HCT116 (cell line): ENCODE measurements at regions not wholly inside any gene's neighbourhood (a gene's known extent, or its start where the extent isn't known, plus 50 kb on each side); places are given as distances from the start of the nearest gene placed in this dataset.

ENCODE experiments used
- ATAC-seq: fragments of 200-7000 bp; cut with Tn5 transposase; 2 replicates; pipeline ENCODE4 v1.9.1; 2020; ENCODE audit warnings: mild to moderate bottlenecking, moderate library complexity
- BruUV-seq: library from RNA; stranded (reverse); fragments of 400-500 nt; replicated peaks from 2 replicates; lab custom pipeline; 2021; lab: Mats Ljungman, UMichigan
- CTCF ChIA-PET: fragments of 300-600 bp; sonication (Branson Sonifier 250); formaldehyde crosslinking; loops from one replicate; lab custom pipeline; 2021; ENCODE audit warnings: antibody characterized with exemption; lab: Charles Lee
- POLR2A ChIA-PET: fragments of 300-600, 350-600 bp; sonication (Branson Sonifier 250); formaldehyde crosslinking; loops from one replicate; lab custom pipeline; 2021; ENCODE audit warnings: antibody characterized with exemption; lab: Charles Lee
- RAD21 ChIA-PET, 2 experiments: fragments of 300-600 bp; sonication (Branson Sonifier 250); formaldehyde crosslinking; loops; one replicate each; lab custom pipeline; 2023; ENCODE audit warnings: low total read pairs in 2 of 2; ENCODE audit not compliant: uncharacterized antibody in 2 of 2, unreplicated experiment in 2 of 2, low non-redundant PET in 1 of 2; lab: Charles Lee
- DNase-seq: peaks from one replicate; pipeline ENCODE4 v3.0.0-alpha.2; 2010; ENCODE audit warnings: low read depth, low spot score
- H2AFZ ChIP-seq: fragments of 200-600 bp; shearing (Covaris generic), sonication (generic); 2 replicates; pipeline ENCODE4 v1.6.1; 2017; ENCODE audit warnings: low read depth, mixed run types, mixed read lengths, antibody characterized with exemption, low read length; ENCODE audit not compliant: poor library complexity, severe bottlenecking
- H3K27ac ChIP-seq: 2 replicates; pipeline ENCODE4 v1.5.1; 2012; ENCODE audit warnings: low read depth, low read length
- H3K27me3 ChIP-seq: fragments of 200-600 bp; sonication (generic); 2 replicates; pipeline ENCODE4 v1.6.1; 2016; ENCODE audit warnings: mixed run types, low read length, mixed read lengths; ENCODE audit not compliant: insufficient read depth
- H3K36me3 ChIP-seq, 2 experiments: fragments of 200-500 bp in 1 of 2; fragments of 200-600 bp in 1 of 2; sonication (Bioruptor generic) in 1 of 2; sonication (generic) in 1 of 2; 2 replicates each; pipeline versions ENCODE4 v1.5.1 to v1.6.1; 2014 to 2016; ENCODE audit warnings: low read length in 2 of 2, inconsistent platforms in 1 of 2, mixed read lengths in 1 of 2, mixed run types in 1 of 2; ENCODE audit not compliant: insufficient read depth in 2 of 2, control insufficient read depth in 1 of 2
- H3K4me1 ChIP-seq, 2 experiments: fragments of 200-600 bp in 1 of 2; sonication (generic) in 1 of 2; 2 replicates each; pipeline versions ENCODE4 v1.5.1 to v1.6.1; 2012 to 2017; ENCODE audit warnings: low read length in 2 of 2, inconsistent platforms in 1 of 2, mild to moderate bottlenecking in 1 of 2, mixed read lengths in 1 of 2, mixed run types in 1 of 2, moderate library complexity in 1 of 2; ENCODE audit not compliant: insufficient read depth in 2 of 2, control insufficient read depth in 1 of 2
- H3K4me2 ChIP-seq: fragments of 200-600 bp; sonication (generic); 2 replicates; pipeline ENCODE4 v1.6.1; 2017; ENCODE audit warnings: mixed run types, low read length, mixed read lengths
- H3K4me3 ChIP-seq, 2 experiments: fragments of 200-600 bp in 1 of 2; sonication (generic) in 1 of 2; replicated peaks in 1 of 2; 2 replicates each; pipeline ENCODE4 v1.5.1; 2011 to 2016; ENCODE audit warnings: low read length in 2 of 2, control low read depth in 1 of 2, low read depth in 1 of 2, mild to moderate bottlenecking in 1 of 2, mixed read lengths in 1 of 2, mixed run types in 1 of 2
- H3K79me2 ChIP-seq: fragments of 200-600 bp; sonication (generic); 2 replicates; pipeline ENCODE4 v1.6.1; 2017; ENCODE audit warnings: mild to moderate bottlenecking, mixed run types, low read length, moderate library complexity, mixed read lengths; ENCODE audit not compliant: insufficient read depth
- H3K9ac ChIP-seq: fragments of 200-600 bp; sonication (generic); 2 replicates; pipeline ENCODE4 v1.6.1; 2016; ENCODE audit warnings: low read length, mixed read lengths
- H3K9me2 ChIP-seq: fragments of 200-600 bp; sonication (generic), shearing (Covaris generic); 2 replicates; pipeline ENCODE4 v1.6.1; 2017; ENCODE audit warnings: mixed run types, mild to moderate bottlenecking, moderate library complexity; ENCODE audit not compliant: insufficient read depth
- H3K9me3 ChIP-seq, 2 experiments: fragments of 200-500 bp in 1 of 2; fragments of 200-600 bp in 1 of 2; sonication (Bioruptor generic) in 1 of 2; sonication (generic) in 1 of 2; 2 replicates each; pipeline ENCODE4 v1.6.1; 2014 to 2017; ENCODE audit warnings: low read length in 2 of 2, mixed read lengths in 2 of 2, inconsistent platforms in 1 of 2, low read depth in 1 of 2, mild to moderate bottlenecking in 1 of 2, mixed run types in 1 of 2, moderate library complexity in 1 of 2; ENCODE audit not compliant: control insufficient read depth in 1 of 2, insufficient read depth in 1 of 2
- H4K20me1 ChIP-seq: fragments of 200-600 bp; sonication (generic), shearing (Covaris generic); 2 replicates; pipeline ENCODE4 v1.6.1; 2017; ENCODE audit warnings: mixed run types, mild to moderate bottlenecking, moderate library complexity; ENCODE audit not compliant: insufficient read depth
- CBX3 ChIP-seq: IDR thresholded peaks from 2 replicates; pipeline ENCODE4 v1.6.1; 2012; ENCODE audit warnings: low read depth
- EGR1 ChIP-seq: IDR thresholded peaks from 2 replicates; pipeline ENCODE4 v1.6.1; 2012; ENCODE audit warnings: low read depth
- EZH2phosphoT487 ChIP-seq: fragments of 200-600 bp; IDR thresholded peaks from 2 replicates; pipeline ENCODE4 v1.6.1; 2018; ENCODE audit warnings: antibody characterized with exemption, borderline replicate concordance
- FOSL1 ChIP-seq: IDR thresholded peaks from 2 replicates; pipeline ENCODE4 v1.6.1; 2012; ENCODE audit warnings: low read depth
- POLR2AphosphoS5 ChIP-seq: IDR thresholded peaks from 2 replicates; pipeline ENCODE4 v1.6.1; 2011; ENCODE audit warnings: mild to moderate bottlenecking, low read depth, low read length, moderate library complexity
- RAD21 ChIP-seq: IDR thresholded peaks from 2 replicates; pipeline ENCODE4 v1.6.1; 2012; ENCODE audit warnings: low read depth, mild to moderate bottlenecking
- REST ChIP-seq: IDR thresholded peaks from 2 replicates; pipeline ENCODE4 v1.6.1; 2012; ENCODE audit warnings: low read depth
- SIN3A ChIP-seq: IDR thresholded peaks from 2 replicates; pipeline ENCODE4 v1.6.1; 2012; ENCODE audit warnings: low read depth
- SRF ChIP-seq: IDR thresholded peaks from 2 replicates; pipeline ENCODE4 v1.6.1; 2012; ENCODE audit warnings: low read depth
- ZFX ChIP-seq: fragments of 450-650 bp; IDR thresholded peaks from 2 replicates; pipeline ENCODE4 v1.6.1; 2017
- intact Hi-C: fragments of 100-400 bp; cut with micrococcal nuclease; formaldehyde crosslinking; loops from 2 replicates; pipeline ENCODE4 v1.10.0; 2022

DNA sequence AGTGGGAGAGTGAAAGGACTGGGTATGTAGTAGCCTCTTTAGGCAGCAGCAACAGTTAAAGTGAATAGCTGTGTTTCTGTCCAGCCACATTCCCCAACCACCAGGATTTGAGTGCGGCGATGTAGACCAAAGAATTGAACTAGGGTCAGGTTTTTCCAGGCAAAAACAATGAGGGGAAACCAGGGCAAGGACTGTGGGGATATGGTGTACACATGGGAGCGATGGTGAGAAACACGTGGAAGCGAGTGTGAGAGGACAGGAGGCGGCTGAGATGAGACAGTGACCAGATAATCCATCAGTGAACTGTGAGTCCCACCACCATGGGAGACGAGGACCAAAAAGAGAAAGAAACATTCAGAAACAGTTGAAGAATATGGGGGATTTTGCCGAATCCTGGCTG lies 409.5 kb downstream of the TSN start:
- H3K27ac ChIP-seq = no peak overlapping the region
- peaks cover 4% of the 10 kb centered on the region; the same call in 1 of the 2 replicates for H3K27me3 ChIP-seq
- no peaks in the 10 kb centered on the region for H3K9me2 ChIP-seq
- no TSS peak for BruUV-seq
- no peak overlapping the region for H2AFZ ChIP-seq
- ChIA-PET CTCF (no interaction called here), POLR2A (no interaction called here), RAD21 (no interaction called here)
- no peak for TF ChIP-seq EGR1
- TF ChIP-seq EZH2phosphoT487 = no peak
- TF ChIP-seq ZFX = no peak
- TF ChIP-seq REST = no peak
- TF ChIP-seq POLR2AphosphoS5 = no peak
- TF ChIP-seq SIN3A = no peak
- no peak for TF ChIP-seq CBX3
- no peaks in the 10 kb centered on the region for H3K79me2 ChIP-seq
- no peaks in the 10 kb centered on the region for H3K4me1 ChIP-seq
- H3K4me3 ChIP-seq = no peak overlapping the region
- H3K4me2 ChIP-seq = no peak overlapping the region
- H4K20me1 ChIP-seq = no peaks in the 10 kb centered on the region
- H3K9ac ChIP-seq = no peak overlapping the region
- no peaks in the 10 kb centered on the region for H3K9me3 ChIP-seq
- ATAC-seq (no peak), DNase-seq (no peak)
- no peaks in the 10 kb centered on the region for H3K36me3 ChIP-seq
- intact Hi-C loops = no loop called here

- H3K36me3 ChIP-seq = no peaks in the 10 kb centered on the region
- H3K27me3 ChIP-seq = no peaks in the 10 kb centered on the region; the same call in 1 of the 2 replicates
- no peak overlapping the region for H3K4me3 ChIP-seq
- intact Hi-C loops = no loop called here
- H3K9ac ChIP-seq = no peak overlapping the region
- H3K79me2 ChIP-seq = no peaks in the 10 kb centered on the region
- ChIA-PET CTCF (no interaction called here), RAD21 (no interaction called here), POLR2A (no interaction called here)
- TF ChIP-seq ZFX (no peak), RAD21 (no peak), FOSL1 (no peak), SRF (no peak)
- no peaks in the 10 kb centered on the region for H3K4me1 ChIP-seq
- no peak for DNase-seq
- no peak overlapping the region for H3K4me2 ChIP-seq
- BruUV-seq = no TSS peak
- H3K9me2 ChIP-seq = no peaks in the 10 kb centered on the region
- no peak overlapping the region for H2AFZ ChIP-seq
- no peaks in the 10 kb centered on the region for H3K9me3 ChIP-seq
- no peak overlapping the region for H3K27ac ChIP-seq
- no peaks in the 10 kb centered on the region for H4K20me1 ChIP-seq
- no peak for ATAC-seq
These were observed 411.4 kb downstream of the TSN start for GRCh38 chr2:122166820-122167219.
